Skin of body (tissue), 1 donor: ENCODE measurements at regions not wholly inside any gene's neighbourhood (a gene's known extent, or its start where the extent isn't known, plus 50 kb on each side); places are given as distances from the start of the nearest gene placed in this dataset.

Experiments used
- DNase-seq: peaks from one replicate; lab custom pipeline; 2025; lab: John Stamatoyannopoulos, UW

GRCh38 chr13:112193463-112194166 lies 126.7 kb downstream of the SOX1 start:
- no peak for DNase-seq

- no peak for DNase-seq
Measured at GRCh38 chr13:112194167-112194530, 127.2 kb downstream of the SOX1 start.

GRCh38 chr13:112194579-112194978 lies 127.6 kb downstream of the SOX1 start:
- DNase-seq = no peak

GRCh38 chr13:112198396-112199010 lies 131.6 kb downstream of the SOX1 start:
- DNase-seq = no peak

- DNase-seq = no peak
Measured at GRCh38 chr13:112200200-112200599, 133.3 kb downstream of the SOX1 start.

- no peak for DNase-seq
Measured at GRCh38 chr13:112202266-112202665, 135.3 kb downstream of the SOX1 start.

- DNase-seq = no peak
Measured at GRCh38 chr13:112202966-112203365, 136.0 kb downstream of the SOX1 start.

- DNase-seq = no peak
Measured at GRCh38 chr13:112203614-112204013, 136.7 kb downstream of the SOX1 start.

GRCh38 chr13:112204346-112205327 lies 137.7 kb downstream of the SOX1 start:
- DNase-seq = no peak

- no peak for DNase-seq
Measured at GRCh38 chr13:112205990-112206389, 139.0 kb downstream of the SOX1 start.

- no peak for DNase-seq
Measured at GRCh38 chr13:112207129-112207528, 140.2 kb downstream of the SOX1 start.

GRCh38 chr13:112208656-112209055 lies 141.7 kb downstream of the SOX1 start:
- DNase-seq = no peak

- no peak for DNase-seq
Measured at GRCh38 chr13:112209266-112209665, 142.3 kb downstream of the SOX1 start.

GRCh38 chr13:112209711-112210110 lies 142.8 kb downstream of the SOX1 start:
- DNase-seq = no peak

GRCh38 chr13:112210371-112210770 lies 143.4 kb downstream of the SOX1 start:
- no peak for DNase-seq

- no peak for DNase-seq
Measured at GRCh38 chr13:112212533-112212932, 145.6 kb downstream of the SOX1 start.

- no peak for DNase-seq
Measured at GRCh38 chr13:112213467-112214255, 146.7 kb downstream of the SOX1 start.

GRCh38 chr13:112215871-112216270 lies 148.9 kb downstream of the SOX1 start:
- no peak for DNase-seq

GRCh38 chr13:112217431-112217830 lies 150.5 kb downstream of the SOX1 start:
- DNase-seq = no peak

- no peak for DNase-seq
Measured at GRCh38 chr13:112218416-112218815, 151.5 kb downstream of the SOX1 start.

- DNase-seq = no peak
Measured at GRCh38 chr13:112219740-112220139, 152.8 kb downstream of the SOX1 start.
